ENCODE measurements at regions not wholly inside any gene's neighbourhood (a gene's known extent, or its start where the extent isn't known, plus 50 kb on each side); places are given as distances from the start of the nearest gene placed in this dataset.

DNA sequence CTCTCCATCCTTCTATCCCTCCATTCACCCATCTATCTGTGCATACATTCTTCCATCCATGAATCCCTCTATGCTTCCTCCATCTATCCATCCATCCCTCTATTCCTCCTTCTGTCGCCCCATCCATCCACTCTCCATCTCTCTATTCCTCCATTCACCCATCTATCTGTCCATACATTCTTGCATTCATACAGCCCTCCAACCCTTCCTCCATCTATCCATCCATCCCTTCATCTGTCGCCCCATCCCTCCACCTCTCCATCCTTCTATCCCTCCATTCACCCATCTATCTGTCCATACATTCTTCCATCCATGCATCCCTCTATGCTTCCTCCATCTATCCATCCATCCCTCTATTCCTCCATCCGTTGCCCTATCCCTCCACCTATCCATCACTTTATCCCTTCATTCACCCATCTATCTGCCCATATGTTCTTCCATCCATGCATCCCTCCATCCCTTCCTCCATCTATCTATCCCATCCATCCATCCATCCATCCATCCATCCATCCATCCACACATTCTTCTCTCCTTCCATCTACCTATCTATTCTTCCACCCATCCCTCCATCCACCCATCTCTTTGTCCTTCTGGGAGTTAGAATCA lies 272.5 kb upstream of the TNRC6C start:
- ATAC-seq = no peak
- DNase-seq (ENCODE audit: low spot score) = no peak

DNA sequence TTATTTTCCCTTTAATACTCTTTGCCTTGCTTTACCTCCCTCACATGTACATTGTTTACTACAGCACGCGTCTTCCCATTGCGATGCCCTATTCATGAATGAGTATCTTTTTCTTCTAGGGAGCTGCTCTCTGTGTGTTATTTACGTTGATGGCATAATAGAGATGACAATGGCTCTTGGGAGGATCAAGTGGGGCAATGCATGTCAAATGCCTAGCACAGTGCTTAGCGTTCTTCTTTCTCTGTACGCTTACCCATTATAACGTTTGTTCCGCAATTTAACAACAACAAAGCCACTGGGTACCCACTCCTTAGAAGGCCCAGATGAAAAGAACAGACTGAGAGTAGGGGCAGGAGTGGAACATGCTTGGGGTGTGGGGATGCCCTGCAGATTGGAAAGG lies 271.6 kb upstream of the TNRC6C start:
- ATAC-seq (no peak), DNase-seq (ENCODE audit: low spot score) (no peak)

DNA sequence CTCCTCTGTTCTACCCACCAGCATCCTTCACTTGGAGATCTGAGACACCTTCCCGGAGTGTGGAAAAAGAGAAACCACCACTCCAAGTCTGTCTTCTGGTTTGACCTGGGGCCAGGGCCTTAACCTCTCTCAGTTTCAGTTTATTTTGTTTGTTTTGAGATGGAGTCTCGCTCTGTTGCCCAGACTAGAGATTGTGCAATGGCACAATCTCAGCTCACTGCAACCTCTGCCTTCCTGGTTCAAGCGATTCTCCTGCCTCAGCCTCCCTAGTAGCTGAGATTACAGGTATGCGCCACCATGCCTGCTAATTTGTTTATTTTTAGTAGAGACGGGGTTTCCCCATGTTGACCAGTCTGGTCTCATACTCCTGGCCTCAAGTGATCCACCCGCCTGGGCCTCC lies 271.1 kb upstream of the TNRC6C start:
- DNase-seq (ENCODE audit: low spot score) = no peak
- ATAC-seq = no peak

DNA sequence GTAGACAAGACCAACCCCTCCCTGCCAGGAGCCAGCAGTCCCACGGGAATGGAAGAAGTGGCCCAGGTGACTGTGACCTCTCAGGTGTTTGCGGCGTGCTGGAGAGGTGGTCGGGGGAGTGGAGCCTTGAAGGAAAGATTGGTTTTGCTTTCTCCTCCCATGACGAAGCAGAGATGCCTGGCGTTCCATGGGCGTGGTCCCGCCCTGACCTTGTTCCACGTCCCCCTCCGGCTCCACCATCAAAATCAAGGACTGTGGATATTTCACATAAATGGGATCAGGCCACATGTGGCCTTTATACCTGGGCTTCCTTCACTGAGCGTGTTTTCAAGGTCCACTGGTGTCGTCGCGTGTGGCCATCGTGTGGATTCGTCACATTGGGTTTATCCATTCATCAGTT lies 270.6 kb upstream of the TNRC6C start:
- DNase-seq (ENCODE audit: low spot score) (no peak), ATAC-seq (no peak)

DNA sequence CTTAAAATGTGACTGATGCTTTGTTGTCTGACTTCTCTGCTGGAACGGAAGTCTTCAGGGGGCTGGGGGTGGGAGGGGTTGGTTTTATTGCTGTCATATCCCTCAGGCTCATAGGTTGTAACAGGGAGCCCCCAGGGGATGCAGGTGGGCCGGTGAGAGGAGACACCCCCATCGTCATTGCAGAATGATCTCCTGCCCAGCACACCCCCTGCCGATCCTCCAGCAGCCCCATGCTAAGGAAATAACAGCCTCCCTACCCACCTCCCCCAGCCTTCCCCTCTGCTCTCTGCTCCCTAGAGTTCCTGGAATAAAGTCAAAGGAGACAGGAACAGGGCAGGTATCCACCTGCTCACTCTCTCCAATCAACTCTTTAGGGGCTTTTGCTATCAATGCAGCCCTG lies 270.1 kb upstream of the TNRC6C start:
- no peak for DNase-seq (ENCODE audit: low spot score)

DNA sequence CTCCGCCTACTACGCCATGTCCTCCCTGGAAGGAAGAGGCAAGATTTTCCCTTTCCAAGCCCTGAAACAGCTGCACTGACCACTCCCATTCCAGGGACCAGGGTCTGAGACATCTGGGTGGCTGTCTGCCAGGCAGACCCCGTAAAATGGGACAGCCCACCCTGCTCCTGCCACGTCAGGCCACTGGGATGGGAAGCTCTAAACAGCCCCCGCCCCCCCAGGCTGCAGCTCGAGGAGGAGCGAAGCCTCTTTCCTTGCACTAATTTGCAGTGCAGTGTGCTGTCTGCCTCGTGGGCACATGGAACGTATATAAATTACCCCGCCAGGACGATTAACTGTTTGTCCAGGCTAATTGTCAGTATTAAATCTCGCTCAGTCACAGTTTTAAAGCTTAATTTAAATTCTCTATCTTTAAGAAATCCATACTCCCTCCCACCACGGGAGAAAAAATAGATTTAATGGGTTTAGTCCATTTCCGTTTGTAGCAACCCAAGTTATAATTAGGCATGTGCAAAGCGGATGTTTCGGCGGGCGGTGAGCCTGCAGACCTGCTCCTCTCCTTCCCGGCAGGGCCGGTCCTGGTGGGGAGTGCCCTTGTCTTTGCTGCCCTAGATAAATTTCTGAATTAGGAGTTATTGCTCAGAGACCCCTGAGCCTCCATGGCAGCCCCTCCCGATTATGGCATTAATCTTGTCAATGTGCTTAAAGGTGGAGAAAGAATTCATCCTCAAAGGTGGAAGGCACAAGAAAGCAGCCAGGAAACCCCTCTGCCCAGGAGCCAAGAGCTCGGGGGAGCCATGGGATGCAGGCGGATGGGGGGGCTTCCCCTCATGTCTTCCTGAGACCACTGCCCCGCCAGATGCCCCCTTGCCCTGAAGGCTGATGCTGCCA lies 268.0 kb upstream of the TNRC6C start:
- no peak for ATAC-seq
- DNase-seq (ENCODE audit: low spot score) = peak; percentile 33

More for the DNA sequence above, 270.1 kb upstream of the TNRC6C start:
- no peak for ATAC-seq

DNA sequence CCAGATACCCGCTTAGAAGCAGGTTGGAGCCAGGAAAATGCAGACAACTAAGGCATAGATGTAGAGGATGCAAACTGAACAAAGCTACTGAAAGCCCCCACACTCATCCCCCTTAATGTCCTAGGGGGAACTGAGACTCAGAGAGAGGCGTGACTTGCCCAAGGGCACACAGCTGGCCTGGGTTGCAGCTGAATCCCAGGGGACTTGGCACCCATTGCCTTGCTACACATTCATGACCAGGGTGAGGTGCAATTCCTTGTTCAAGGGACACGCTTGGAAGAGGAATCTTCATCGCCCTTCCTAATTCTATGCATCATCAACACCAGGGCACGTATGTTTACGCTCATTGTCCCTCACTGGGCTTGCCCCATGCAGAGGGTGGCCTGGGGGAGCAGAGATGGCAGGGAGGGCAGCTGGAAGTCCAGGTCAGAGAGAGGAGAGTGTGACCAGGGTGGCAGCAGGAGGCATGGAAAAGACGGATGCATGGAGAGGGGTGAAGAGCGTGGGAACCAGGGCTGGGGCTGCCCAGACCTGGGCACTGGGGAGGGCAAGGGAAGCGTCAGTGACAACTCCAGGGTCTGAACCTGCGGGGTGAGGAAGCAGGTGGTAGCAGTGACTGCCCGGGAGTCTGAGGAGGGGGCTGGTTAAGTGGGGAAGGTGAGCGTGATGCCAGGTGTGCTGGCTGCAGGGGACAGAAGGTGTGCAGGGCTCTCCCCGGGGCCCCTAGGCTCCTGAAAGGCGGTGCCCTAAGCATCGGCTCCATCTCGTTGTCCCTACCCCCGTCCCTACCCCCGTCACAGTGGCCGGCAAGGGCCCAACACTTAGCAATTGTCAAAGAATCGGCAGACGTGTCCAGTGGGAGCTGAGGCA lies 267.1 kb upstream of the TNRC6C start:
- peak; percentile 35 for DNase-seq (ENCODE audit: low spot score)

DNA sequence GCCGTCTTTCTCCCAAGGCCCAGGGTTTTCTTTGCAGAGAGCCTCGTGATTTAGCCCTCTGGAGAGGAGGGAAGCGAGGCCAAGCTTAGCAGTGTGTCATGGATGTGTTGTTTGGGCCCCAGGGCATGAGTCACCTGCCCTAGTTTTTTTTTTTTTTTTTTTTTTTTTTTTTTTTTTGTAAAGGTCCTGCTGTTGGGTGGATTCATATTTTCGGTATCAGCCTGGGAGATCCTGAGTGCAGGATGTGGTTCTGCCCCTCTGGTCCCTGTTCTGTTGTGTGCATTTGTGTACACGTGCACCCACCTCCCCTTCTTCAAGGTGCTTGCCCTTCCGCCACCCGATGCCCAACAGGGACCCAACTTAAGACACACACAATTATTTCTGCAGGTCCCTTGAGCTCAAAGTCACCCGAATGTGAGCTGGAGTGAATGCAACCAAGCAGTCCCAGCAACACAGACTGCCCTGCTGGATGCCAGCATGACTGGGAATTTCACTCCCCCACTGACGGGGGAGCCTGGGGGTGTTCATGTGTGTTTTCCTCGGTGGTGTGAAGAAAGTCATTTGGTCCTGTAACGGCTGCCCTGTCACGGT lies 265.8 kb upstream of the TNRC6C start:
- ATAC-seq (no peak), DNase-seq (ENCODE audit: low spot score) (peak; percentile 15)

More for the DNA sequence above, 267.1 kb upstream of the TNRC6C start:
- no peak for ATAC-seq

DNA sequence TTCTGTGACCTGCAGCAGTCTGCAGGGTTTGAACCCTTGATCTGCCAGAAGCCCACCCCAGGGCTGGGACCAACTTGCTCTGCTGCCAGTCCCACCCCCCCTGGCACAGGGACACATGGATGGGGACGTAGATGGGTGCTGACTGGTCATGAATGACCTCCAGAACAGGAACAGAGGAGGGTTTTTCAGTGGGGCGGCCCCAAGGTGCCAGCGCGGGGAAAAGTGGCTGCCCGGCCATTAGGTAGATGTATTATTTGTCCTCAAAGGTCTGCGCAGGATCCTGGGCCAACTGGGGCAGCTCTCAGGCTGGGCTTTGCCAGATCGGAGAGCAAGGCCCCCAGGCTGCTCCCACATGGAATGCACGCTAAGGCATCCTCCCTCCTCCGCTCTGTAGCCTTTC lies 265.2 kb upstream of the TNRC6C start:
- ATAC-seq (no peak), DNase-seq (ENCODE audit: low spot score) (peak; percentile 29)

DNA sequence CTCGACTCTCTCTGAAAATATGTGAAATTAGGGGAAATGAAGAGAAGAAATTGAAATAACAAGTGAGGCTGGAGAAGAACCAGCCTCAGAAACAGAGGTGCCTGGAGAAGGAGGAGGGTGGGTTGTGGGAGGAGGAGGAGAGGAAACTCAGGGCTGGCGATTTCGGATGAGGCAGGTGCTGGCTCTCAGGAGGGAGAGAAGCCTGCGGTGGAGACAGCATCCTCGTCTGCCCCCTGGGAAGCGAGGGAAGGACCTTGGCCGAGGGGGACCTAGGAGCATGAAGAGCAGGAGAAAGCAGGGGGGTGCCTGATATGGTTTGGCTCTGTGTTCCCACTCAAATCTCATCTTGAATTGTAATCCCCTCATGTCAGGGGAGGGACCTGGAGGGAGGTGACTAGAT lies 264.7 kb upstream of the TNRC6C start:
- DNase-seq (ENCODE audit: low spot score) = peak; percentile 3
- no peak for ATAC-seq

DNA sequence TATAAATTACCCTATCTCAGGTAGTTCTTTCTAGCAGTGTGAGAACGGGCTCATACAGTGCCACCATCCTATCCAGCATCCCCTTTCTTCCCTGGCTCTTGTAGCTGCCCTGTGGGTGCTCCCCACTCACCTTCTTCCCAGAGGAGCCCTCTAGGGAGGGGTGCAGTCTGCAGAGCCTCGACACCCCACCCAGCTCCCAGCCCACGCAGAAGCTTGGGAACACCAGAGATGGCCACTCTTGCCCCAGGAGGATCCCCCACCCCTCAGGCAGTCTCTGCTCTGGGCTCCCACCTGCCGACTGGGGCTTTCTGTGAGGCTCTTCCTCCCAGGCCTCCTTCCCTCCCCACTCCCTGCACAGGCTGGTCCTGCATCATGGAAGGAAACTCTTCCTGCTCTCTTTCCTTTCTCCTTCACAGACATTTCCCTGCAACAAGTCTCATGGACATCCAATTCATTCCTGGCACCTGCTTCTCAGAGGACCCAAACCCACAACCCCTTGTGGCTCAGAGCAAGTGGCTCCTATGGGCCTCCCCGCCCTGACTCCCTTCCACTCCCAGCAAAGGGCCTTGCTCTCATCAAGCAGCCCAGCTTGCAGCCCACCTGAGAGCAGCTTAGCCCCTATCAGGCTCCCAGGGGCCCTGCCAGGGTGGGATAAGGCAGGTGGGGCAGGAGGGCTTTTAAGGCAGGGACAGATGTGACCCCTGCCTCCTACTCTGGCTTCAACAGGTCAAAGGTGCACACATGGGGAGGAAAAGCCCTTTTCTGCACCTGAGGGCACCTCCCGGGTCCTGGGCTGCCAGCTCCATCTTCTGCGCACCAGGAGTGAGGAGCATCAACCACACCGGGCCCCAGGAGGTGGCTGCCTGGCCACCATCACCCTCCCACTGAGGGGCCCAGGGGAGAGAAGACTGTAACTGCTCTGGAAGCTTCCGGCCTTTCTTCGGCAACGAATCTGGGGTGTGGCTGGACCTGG lies 263.8 kb upstream of the TNRC6C start:
- DNase-seq (ENCODE audit: low spot score) (peak; percentile 35), ATAC-seq (no peak)

DNA sequence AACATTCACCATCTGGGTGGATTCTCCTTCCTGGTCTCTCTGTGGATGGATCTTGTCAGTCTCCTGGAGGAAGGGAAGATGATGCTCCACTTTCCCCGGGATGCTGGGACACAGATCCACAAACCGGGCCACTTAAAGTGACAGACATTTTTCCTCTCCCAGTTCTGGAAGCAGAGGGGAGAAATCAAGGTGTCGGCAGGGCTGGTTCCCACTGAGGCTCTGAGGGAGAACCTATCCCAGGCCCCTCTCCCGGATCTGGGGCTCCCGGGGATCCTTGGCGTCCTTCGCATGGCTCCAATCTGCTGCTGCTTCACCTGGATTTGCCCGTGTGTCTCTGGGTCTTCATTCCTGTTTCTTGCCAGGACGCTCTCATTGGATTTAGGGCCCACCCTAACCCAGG lies 263.1 kb upstream of the TNRC6C start:
- ATAC-seq = no peak

DNA sequence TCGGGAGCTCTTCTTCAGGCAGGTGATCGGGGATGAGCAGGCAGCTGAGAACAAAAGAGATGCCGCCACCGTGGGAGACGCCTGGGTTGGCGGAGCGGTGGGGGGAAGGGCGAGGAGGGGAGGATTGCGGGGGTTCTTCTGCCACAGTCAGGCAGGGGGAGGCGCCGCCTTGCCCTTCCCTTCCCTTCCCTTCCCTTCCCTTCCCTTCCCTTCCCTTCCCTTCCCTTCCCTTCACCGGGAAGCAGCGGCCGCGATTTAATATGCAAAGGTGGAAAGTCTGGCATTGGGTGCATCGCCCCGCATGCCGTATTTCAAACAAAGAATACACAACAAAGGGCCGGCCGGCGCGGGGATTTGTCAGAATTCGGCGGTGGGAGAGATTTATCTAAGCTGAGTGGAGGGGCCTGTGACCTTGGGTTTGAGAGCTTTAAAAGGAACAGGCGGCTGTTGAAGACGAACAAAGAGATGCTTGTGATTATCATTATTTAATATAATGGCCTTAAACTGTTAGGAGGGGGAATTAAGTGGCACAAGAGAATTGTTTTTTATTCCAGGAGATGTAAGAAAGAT lies 262.3 kb upstream of the TNRC6C start:
- no peak for DNase-seq (ENCODE audit: low spot score)

More for the DNA sequence above, 263.1 kb upstream of the TNRC6C start:
- DNase-seq (ENCODE audit: low spot score) = peak; percentile 18

DNA sequence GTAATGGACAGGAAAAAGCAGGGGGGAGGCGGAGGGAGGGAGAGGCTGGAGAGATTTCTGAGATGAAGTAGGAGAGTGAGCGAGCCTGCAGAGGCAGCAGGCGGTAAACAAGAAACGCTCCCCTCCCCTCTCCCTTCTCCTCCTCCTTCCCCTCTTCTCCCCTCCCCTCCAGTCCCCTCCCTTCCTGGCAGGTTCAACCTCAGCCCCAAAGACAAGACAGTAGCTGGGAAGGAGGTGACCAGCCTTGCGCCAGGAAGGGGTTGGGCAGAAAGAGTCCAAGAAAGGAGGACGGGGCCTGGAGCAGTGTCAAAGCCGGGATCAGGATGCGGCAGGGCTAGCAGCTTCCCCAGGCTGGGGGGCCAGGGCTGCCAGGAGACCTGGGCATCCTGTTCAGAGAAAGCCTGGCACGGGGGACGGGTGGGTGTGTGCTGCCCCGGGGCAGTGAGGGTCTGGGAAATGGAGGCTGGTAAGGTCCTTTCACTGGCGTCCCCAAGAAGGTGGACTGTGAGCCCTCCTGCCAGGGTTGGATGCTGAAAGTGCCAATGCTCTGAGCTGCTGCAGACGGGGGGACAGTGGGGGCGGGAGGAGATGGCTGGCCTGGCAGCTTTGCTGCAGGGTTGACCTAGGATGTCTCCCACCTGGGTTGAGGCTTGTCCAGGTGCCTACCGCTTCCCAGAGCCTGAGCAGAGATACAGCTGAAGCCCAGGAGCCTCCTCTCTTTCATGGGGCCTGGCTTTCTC lies 261.6 kb upstream of the TNRC6C start:
- DNase-seq (ENCODE audit: low spot score) (no peak), ATAC-seq (no peak)

More for the DNA sequence above, 262.3 kb upstream of the TNRC6C start:
- ATAC-seq = no peak

DNA sequence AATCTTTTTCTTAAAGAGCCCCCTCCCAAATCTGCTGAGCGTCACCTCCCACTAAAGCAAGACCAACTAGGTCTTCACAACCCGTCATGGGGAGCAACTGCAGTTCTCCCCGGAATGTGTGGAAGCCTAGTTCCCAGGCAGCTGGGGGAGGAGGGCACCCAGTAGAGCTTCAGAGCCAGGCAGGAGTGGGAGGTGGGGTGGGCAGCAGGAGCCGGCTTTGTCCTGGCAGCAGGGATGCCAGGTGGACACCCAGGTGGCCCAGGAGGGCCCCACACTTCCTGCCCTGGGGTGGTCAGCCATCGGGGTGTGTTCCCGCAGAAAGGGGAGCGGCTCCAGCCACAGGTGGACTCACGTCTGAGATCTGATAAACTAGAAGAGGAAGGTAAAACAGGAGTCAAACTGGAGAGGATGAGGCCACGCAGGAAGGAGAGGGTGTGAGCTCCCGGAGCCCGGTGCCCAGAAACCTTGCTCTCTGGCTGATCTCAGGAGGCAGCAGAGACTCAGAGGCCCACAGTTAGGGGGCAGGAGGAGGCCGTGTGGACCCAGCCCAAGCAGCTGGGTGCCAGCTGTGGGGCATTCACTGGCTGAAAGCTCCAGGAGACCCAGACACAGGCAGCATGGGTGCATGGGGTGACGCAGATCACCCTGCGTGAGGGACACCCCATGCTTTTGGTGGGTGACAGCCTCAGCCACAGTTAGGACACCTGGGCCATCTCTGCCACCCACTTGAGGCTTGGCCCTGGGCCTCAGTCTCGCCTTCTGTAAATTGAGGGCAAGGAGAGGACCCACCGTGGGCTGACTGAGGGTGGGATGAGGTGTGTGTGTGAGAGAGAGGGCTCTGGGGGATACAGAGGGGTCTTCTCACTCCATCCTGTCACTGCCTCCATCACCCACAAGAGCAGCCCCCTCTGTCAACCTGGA lies 260.8 kb upstream of the TNRC6C start:
- DNase-seq (ENCODE audit: low spot score) (peak; percentile 40), ATAC-seq (no peak)

DNA sequence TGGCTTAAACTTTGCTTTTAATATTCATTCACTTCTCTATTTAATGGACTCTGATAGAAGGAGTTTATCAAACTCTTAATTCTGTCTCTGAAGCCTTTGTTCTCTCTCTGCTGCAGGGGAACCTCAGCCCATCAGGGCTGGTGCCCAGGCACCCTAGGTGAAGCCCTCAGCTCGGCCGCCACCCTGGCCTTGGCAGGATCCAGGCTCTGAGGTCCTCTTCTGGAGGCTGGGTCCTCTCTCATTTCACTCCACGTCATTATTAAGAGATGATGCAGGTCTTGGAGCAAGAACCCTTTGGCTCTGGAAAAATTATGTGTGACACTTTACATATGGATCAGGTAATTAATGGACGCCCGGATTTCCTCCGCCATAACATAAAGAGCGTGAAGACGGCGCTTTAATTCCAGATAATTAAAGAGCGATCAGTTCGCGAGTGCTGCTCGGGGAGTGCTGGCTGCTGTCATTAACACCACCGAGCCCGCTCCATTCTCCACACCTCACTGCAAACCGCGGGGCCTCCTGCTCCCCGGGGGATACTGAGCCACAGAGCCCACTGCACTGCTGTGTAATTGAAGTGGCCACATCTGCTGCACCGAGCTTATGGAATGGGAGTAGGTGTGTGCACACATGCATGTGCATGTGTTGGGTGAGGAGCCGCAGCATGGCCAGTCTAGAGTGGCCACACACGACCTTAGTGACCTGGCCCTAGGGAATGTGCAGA lies 259.4 kb upstream of the TNRC6C start:
- no peak for ATAC-seq
- DNase-seq (ENCODE audit: low spot score) = no peak
